Natural killer cell (primary cell): ENCODE measurements at regions not wholly inside any gene's neighbourhood (a gene's known extent, or its start where the extent isn't known, plus 50 kb on each side); places are given as distances from the start of the nearest gene placed in this dataset.

Experiments
- ATAC-seq, 3 donors: fragments of 150-1000 bp in 2 of 3; fragments of 200-7000 bp in 1 of 3; cut with Tn5 transposase; 1 replicate in 1 of 3; 2 replicates in 2 of 3; pipeline ENCODE4 v1.10.0; 2021; ENCODE audit warnings: mild to moderate bottlenecking in 2 of 3, moderate library complexity in 2 of 3
- DNase-seq, 2 donors: peaks; one replicate each; pipeline versions ENCODE4 v3.0.0 to v3.0.0-alpha.2; 2013 to 2021; ENCODE audit warnings: mixed read lengths in 1 of 2
- H3K27ac ChIP-seq: one replicate; pipeline ENCODE4 v1.5.1; 2013; ENCODE audit warnings: mild to moderate bottlenecking, low read length
- H3K27me3 ChIP-seq: one replicate; pipeline ENCODE4 v1.6.1; 2013; ENCODE audit warnings: low read length; ENCODE audit not compliant: control insufficient read depth, insufficient read depth
- H3K36me3 ChIP-seq: one replicate; pipeline ENCODE4 v1.6.1; 2013; ENCODE audit warnings: low read length; ENCODE audit not compliant: control insufficient read depth, insufficient read depth
- H3K4me1 ChIP-seq: one replicate; pipeline ENCODE4 v1.6.1; 2013; ENCODE audit warnings: low read length; ENCODE audit not compliant: control insufficient read depth, insufficient read depth
- H3K4me3 ChIP-seq: one replicate; pipeline ENCODE4 v1.5.1; 2013; ENCODE audit warnings: low read length
- H3K9me3 ChIP-seq: one replicate; pipeline ENCODE4 v1.6.1; 2013; ENCODE audit warnings: low read length; ENCODE audit not compliant: control insufficient read depth, insufficient read depth
- H3K27ac Mint-ChIP-seq, 2 donors: one replicate each; pipeline ENCODE4 v1.8.0; 2022; ENCODE audit warnings: mild to moderate bottlenecking in 2 of 2, mixed read lengths in 2 of 2, moderate library complexity in 1 of 2
- H3K27me3 Mint-ChIP-seq, 2 donors: one replicate each; pipeline ENCODE4 v1.8.0; 2022; ENCODE audit warnings: low read depth in 2 of 2, mixed read lengths in 2 of 2
- H3K36me3 Mint-ChIP-seq: one replicate; pipeline ENCODE4 v1.8.0; 2022; ENCODE audit warnings: mixed read lengths
- H3K4me1 Mint-ChIP-seq, 2 donors: one replicate each; pipeline ENCODE4 v1.8.0; 2022; ENCODE audit warnings: mixed read lengths in 2 of 2
- H3K4me3 Mint-ChIP-seq: one replicate; pipeline ENCODE4 v1.8.0; 2022; ENCODE audit warnings: mild to moderate bottlenecking, moderate library complexity, mixed read lengths
- H3K9me3 Mint-ChIP-seq, 2 donors: one replicate each; pipeline ENCODE4 v1.8.0; 2022; ENCODE audit warnings: mixed read lengths in 2 of 2
- CTCF ChIP-seq: fragments of 200-600 bp; IDR thresholded peaks from one replicate; pipeline ENCODE4 v1.8.0; 2022; ENCODE audit warnings: antibody characterized with exemption
- WGBS: methylation state at CpG from one replicate; pipeline ENCODE4 v1.1.7; 2013; ENCODE audit warnings: missing lambda C conversion rate; ENCODE audit not compliant: insufficient coverage; 5-methylcytosine and 5-hydroxymethylcytosine counted together
- intact Hi-C: fragments of 100-400 bp; cut with micrococcal nuclease; formaldehyde crosslinking; loops from one replicate; pipeline ENCODE4 v1.14.2; 2022

- ATAC-seq (no peak), DNase-seq (no peak)
- Mint-ChIP-seq H3K27ac (no peak overlapping the region), H3K27me3 (no peaks in the 10 kb centered on the region), H3K4me3 (no peak overlapping the region), H3K9me3 (peaks cover 2 to 3% of the 10 kb centered on the region in 2 donors), H3K4me1 (no peaks in the 10 kb centered on the region), H3K36me3 (no peaks in the 10 kb centered on the region)
- H3K4me1 ChIP-seq: no peaks in the 10 kb centered on the region
- no peak overlapping the region for H3K4me3 ChIP-seq
- no peak overlapping the region for H3K27ac ChIP-seq
- TF ChIP-seq CTCF: no peak
- WGBS: 56% methylated on average over 1 of the region's 1 CpG
- no peaks in the 10 kb centered on the region for H3K9me3 ChIP-seq
- no peaks in the 10 kb centered on the region for H3K36me3 ChIP-seq
- intact Hi-C loops: no loop called here
- no peaks in the 10 kb centered on the region for H3K27me3 ChIP-seq
Measured at GRCh38 chr4:116058129-116058528, 944.7 kb upstream of the NDST4 start.

GRCh38 chr4:116055857-116056827, 942.7 kb upstream of the NDST4 start:
- no peaks in the 10 kb centered on the region for H3K4me1 ChIP-seq
- H3K27me3 ChIP-seq: no peaks in the 10 kb centered on the region
- ATAC-seq (no peak), DNase-seq (peak in 1 of 2 donors; percentile 2)
- intact Hi-C loops: no loop called here
- no peak for TF ChIP-seq CTCF
- Mint-ChIP-seq H3K27ac (no peak overlapping the region), H3K27me3 (no peaks in the 10 kb centered on the region), H3K9me3 (peaks cover 2 to 7% of the 10 kb centered on the region in 2 donors), H3K4me3 (no peak overlapping the region), H3K4me1 (no peaks in the 10 kb centered on the region), H3K36me3 (no peaks in the 10 kb centered on the region)
- no CpG with 5 or more reads among the region's 3 CpGs for WGBS
- H3K4me3 ChIP-seq: no peak overlapping the region
- H3K36me3 ChIP-seq: no peaks in the 10 kb centered on the region
- H3K9me3 ChIP-seq: no peaks in the 10 kb centered on the region
- H3K27ac ChIP-seq: no peak overlapping the region

- no peak overlapping the region for H3K27ac ChIP-seq
- H3K9me3 ChIP-seq: no peaks in the 10 kb centered on the region
- no peaks in the 10 kb centered on the region for H3K36me3 Mint-ChIP-seq
- H3K4me1 Mint-ChIP-seq: no peaks in the 10 kb centered on the region
- intact Hi-C loops: no loop called here
- H3K36me3 ChIP-seq: no peaks in the 10 kb centered on the region
- no peak for TF ChIP-seq CTCF
- H3K9me3 Mint-ChIP-seq: peaks cover 8 to 11% of the 10 kb centered on the region in 2 donors
- no peak overlapping the region for H3K27ac Mint-ChIP-seq
- DNase-seq (no peak), ATAC-seq (no peak)
- WGBS: 73% methylated on average over 2 of the region's 2 CpGs
- no peaks in the 10 kb centered on the region for H3K27me3 Mint-ChIP-seq
- H3K4me3 ChIP-seq: no peak overlapping the region
- no peaks in the 10 kb centered on the region for H3K27me3 ChIP-seq
- no peak overlapping the region for H3K4me3 Mint-ChIP-seq
- no peaks in the 10 kb centered on the region for H3K4me1 ChIP-seq
Measured at GRCh38 chr4:116027311-116027710, 913.9 kb upstream of the NDST4 start.
